Hepatocyte (in vitro differentiated cells): ENCODE measurements at regions not wholly inside any gene's neighbourhood (a gene's known extent, or its start where the extent isn't known, plus 50 kb on each side); places are given as distances from the start of the nearest gene placed in this dataset.
A peak's percentile ranks its signal among the peaks of the same experiment; 100 is the strongest.

Source experiments
- DNase-seq: peaks from one replicate; pipeline ENCODE4 v3.0.0-alpha.2; 2016; ENCODE audit warnings: low spot score
- H2AFZ ChIP-seq: fragments of 200-600 bp; sonication (generic); 2 replicates; pipeline ENCODE4 v1.6.0; 2016; ENCODE audit warnings: antibody characterized with exemption, mild to moderate bottlenecking
- H3K27ac ChIP-seq: fragments of 200-600 bp; sonication (generic); 2 replicates; pipeline ENCODE4 v1.5.1; 2016; ENCODE audit warnings: mild to moderate bottlenecking
- H3K27me3 ChIP-seq: fragments of 200-600 bp; sonication (generic); 2 replicates; pipeline ENCODE4 v1.6.1; 2016
- H3K36me3 ChIP-seq: fragments of 200-600 bp; sonication (generic); replicated peaks from 2 replicates; pipeline ENCODE4 v1.5.1; 2016; ENCODE audit warnings: low read depth; ENCODE audit not compliant: insufficient read depth
- H3K4me1 ChIP-seq: fragments of 200-600 bp; sonication (generic); 2 replicates; pipeline ENCODE4 v1.5.1; 2016; ENCODE audit warnings: mild to moderate bottlenecking, moderate library complexity; ENCODE audit not compliant: insufficient read depth
- H3K4me2 ChIP-seq: fragments of 200-600 bp; sonication (generic); 2 replicates; pipeline ENCODE4 v1.6.0; 2016
- H3K4me3 ChIP-seq: fragments of 200-600 bp; sonication (generic); 2 replicates; pipeline ENCODE4 v1.5.1; 2016; ENCODE audit warnings: mild to moderate bottlenecking
- H3K79me2 ChIP-seq: fragments of 200-600 bp; sonication (generic); 2 replicates; pipeline ENCODE4 v1.6.0; 2017; ENCODE audit warnings: mild to moderate bottlenecking
- H3K9me2 ChIP-seq: fragments of 200-600 bp; sonication (generic); replicated peaks from 2 replicates; pipeline ENCODE4 v1.6.0; 2017; ENCODE audit warnings: mild to moderate bottlenecking; ENCODE audit not compliant: insufficient read depth
- H3K9me3 ChIP-seq: fragments of 200-600 bp; sonication (generic); 2 replicates; pipeline ENCODE4 v1.5.1; 2016; ENCODE audit warnings: low read depth, mild to moderate bottlenecking
- H4K20me1 ChIP-seq: fragments of 200-600 bp; sonication (generic); 2 replicates; pipeline ENCODE4 v1.6.0; 2016; ENCODE audit warnings: mild to moderate bottlenecking; ENCODE audit not compliant: insufficient read depth, poor library complexity, severe bottlenecking
- EZH2 ChIP-seq: fragments of 200-600 bp; sonication (generic); IDR thresholded peaks from 2 replicates; pipeline ENCODE4 v1.6.1; 2016; ENCODE audit warnings: antibody characterized with exemption, mild to moderate bottlenecking, borderline replicate concordance
- EZH2phosphoT487 ChIP-seq: fragments of 200-600 bp; sonication (generic); IDR thresholded peaks from one replicate; pipeline ENCODE4 v1.6.1; 2018; ENCODE audit warnings: antibody characterized with exemption, mild to moderate bottlenecking, low read depth, moderate library complexity; ENCODE audit not compliant: unreplicated experiment, severe bottlenecking
- WGBS: methylation state at CpG from one replicate; pipeline ENCODE4 v1.1.6; 2016; ENCODE audit warnings: low lambda C conversion rate; ENCODE audit errors: missing lambda C conversion rate; 5-methylcytosine and 5-hydroxymethylcytosine counted together
- TF ChIP-seq, protein P1 (sequence below): fragments of 200-600 bp; sonication (generic); IDR thresholded peaks from 2 replicates; pipeline ENCODE4 v1.5.1; 2016; ENCODE audit warnings: antibody characterized with exemption, mild to moderate bottlenecking; ENCODE audit not compliant: poor library complexity

DNA sequence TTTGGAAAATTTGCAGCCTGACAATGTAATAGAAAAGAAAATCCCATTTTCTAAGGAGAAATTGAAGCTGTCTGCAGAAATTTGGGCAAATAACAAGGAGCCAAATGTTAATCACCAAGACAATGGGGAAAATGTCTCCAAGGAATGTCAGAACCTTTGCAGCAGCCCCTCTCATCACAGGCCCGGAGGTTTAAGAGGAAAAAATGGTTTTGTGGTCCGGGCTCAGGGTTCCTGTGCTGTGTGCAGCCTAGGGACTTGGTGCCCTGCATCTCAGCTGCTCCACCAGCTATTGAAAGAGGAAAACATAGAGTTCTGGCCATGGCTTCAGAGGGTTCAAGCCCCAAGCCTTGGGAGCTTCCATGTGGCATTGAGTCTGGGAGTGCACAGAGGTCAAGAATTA is 298.9 kb downstream of the ATXN7L3B start:
- no peak overlapping the region for H3K4me3 ChIP-seq
- no peaks in the 10 kb centered on the region for H3K27me3 ChIP-seq
- H4K20me1 ChIP-seq, result no peaks in the 10 kb centered on the region
- H3K27ac ChIP-seq, result no peak overlapping the region
- TF ChIP-seq, protein P1, sequence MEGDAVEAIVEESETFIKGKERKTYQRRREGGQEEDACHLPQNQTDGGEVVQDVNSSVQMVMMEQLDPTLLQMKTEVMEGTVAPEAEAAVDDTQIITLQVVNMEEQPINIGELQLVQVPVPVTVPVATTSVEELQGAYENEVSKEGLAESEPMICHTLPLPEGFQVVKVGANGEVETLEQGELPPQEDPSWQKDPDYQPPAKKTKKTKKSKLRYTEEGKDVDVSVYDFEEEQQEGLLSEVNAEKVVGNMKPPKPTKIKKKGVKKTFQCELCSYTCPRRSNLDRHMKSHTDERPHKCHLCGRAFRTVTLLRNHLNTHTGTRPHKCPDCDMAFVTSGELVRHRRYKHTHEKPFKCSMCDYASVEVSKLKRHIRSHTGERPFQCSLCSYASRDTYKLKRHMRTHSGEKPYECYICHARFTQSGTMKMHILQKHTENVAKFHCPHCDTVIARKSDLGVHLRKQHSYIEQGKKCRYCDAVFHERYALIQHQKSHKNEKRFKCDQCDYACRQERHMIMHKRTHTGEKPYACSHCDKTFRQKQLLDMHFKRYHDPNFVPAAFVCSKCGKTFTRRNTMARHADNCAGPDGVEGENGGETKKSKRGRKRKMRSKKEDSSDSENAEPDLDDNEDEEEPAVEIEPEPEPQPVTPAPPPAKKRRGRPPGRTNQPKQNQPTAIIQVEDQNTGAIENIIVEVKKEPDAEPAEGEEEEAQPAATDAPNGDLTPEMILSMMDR, result no peak
- TF ChIP-seq EZH2phosphoT487 (no peak), EZH2 (no peak)
- no peaks in the 10 kb centered on the region for H3K9me3 ChIP-seq
- WGBS, result 60% methylated on average over 2 of the region's 2 CpGs
- H3K79me2 ChIP-seq, result no peaks in the 10 kb centered on the region
- no peaks in the 10 kb centered on the region for H3K36me3 ChIP-seq
- no peaks in the 10 kb centered on the region for H3K9me2 ChIP-seq
- no peaks in the 10 kb centered on the region for H3K4me1 ChIP-seq
- no peak for DNase-seq
- H2AFZ ChIP-seq, result no peak overlapping the region
- no peak overlapping the region for H3K4me2 ChIP-seq

DNA sequence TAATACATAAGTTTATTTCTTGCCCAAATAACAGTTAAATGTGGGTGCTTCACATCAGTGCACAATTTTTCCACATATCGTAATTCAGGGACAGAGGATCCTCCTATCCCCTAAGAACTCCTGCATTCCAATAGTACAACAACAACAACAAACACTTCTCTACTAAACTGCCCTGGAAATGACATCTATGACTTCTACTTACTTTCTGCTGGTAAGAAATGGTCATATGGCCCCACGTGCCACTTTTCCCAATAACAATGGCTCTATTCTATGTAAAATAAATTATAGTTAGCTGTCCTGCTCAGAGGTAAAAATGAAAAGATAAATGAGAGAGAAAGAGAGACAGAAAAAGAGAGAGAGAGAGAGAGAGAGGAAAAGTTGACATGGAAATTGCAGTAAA is 308.5 kb downstream of the ATXN7L3B start:
- H3K27me3 ChIP-seq, result no peaks in the 10 kb centered on the region
- H3K9me3 ChIP-seq, result no peaks in the 10 kb centered on the region
- H2AFZ ChIP-seq, result peak overlapping the region; percentile 14
- no peak overlapping the region for H3K4me3 ChIP-seq
- no peaks in the 10 kb centered on the region for H3K79me2 ChIP-seq
- H4K20me1 ChIP-seq, result no peaks in the 10 kb centered on the region
- TF ChIP-seq EZH2, result no peak
- TF ChIP-seq, protein P1, result no peak
- no peak for TF ChIP-seq EZH2phosphoT487
- no peaks in the 10 kb centered on the region for H3K4me1 ChIP-seq
- H3K36me3 ChIP-seq, result no peaks in the 10 kb centered on the region
- H3K27ac ChIP-seq, result no peak overlapping the region
- no peak overlapping the region for H3K4me2 ChIP-seq
- WGBS, result 76% methylated on average over 2 of the region's 2 CpGs
- DNase-seq, result no peak
- no peaks in the 10 kb centered on the region for H3K9me2 ChIP-seq

GRCh38 chr12:74847169-74847568 is 309.5 kb downstream of the ATXN7L3B start:
- H3K27ac ChIP-seq, result peak overlapping the region; percentile 53
- peak overlapping the region; percentile 59 for H3K4me2 ChIP-seq
- H3K9me2 ChIP-seq, result no peaks in the 10 kb centered on the region
- no peaks in the 10 kb centered on the region for H3K27me3 ChIP-seq
- 58% methylated on average over 5 of the region's 5 CpGs for WGBS
- no peaks in the 10 kb centered on the region for H3K36me3 ChIP-seq
- peak overlapping the region; percentile 47 for H2AFZ ChIP-seq
- H3K79me2 ChIP-seq, result peaks cover 2% of the 10 kb centered on the region
- no peaks in the 10 kb centered on the region for H3K4me1 ChIP-seq
- no peak overlapping the region for H3K4me3 ChIP-seq
- H3K9me3 ChIP-seq, result no peaks in the 10 kb centered on the region
- TF ChIP-seq, protein P1, result no peak
- TF ChIP-seq EZH2phosphoT487 (no peak), EZH2 (no peak)
- DNase-seq, result no peak
- H4K20me1 ChIP-seq, result no peaks in the 10 kb centered on the region

- TF ChIP-seq EZH2phosphoT487, result no peak
- TF ChIP-seq, protein P1, result no peak
- no peak for TF ChIP-seq EZH2
- Histone ChIP-seq H2AFZ (peak overlapping the region; percentile 5), H3K9me3 (no peaks in the 10 kb centered on the region), H3K4me3 (no peak overlapping the region), H3K27me3 (no peaks in the 10 kb centered on the region), H3K4me2 (peak overlapping the region; percentile 59), H4K20me1 (no peaks in the 10 kb centered on the region), H3K79me2 (peaks cover 2% of the 10 kb centered on the region), H3K27ac (peak overlapping the region; percentile 53), H3K4me1 (no peaks in the 10 kb centered on the region), H3K9me2 (no peaks in the 10 kb centered on the region), H3K36me3 (no peaks in the 10 kb centered on the region)
- no peak for DNase-seq
- WGBS, result 70% methylated on average over 2 of the region's 2 CpGs
Measured at GRCh38 chr12:74848006-74848405, 310.4 kb downstream of the ATXN7L3B start.
